HepG2 (cell line): ENCODE measurements at regions not wholly inside any gene's neighbourhood (a gene's known extent, or its start where the extent isn't known, plus 50 kb on each side); places are given as distances from the start of the nearest gene placed in this dataset.

Source experiments
- CTCF ChIP-seq: sonication (generic); formaldehyde crosslinking; IDR thresholded peaks from 2 replicates; pipeline ENCODE4 v1.5.0; 2020; ENCODE audit warnings: mild to moderate bottlenecking, missing genetic modification reagents, moderate library complexity
- HHEX ChIP-seq: IDR thresholded peaks from 2 replicates; pipeline ENCODE4 v1.6.1; 2016; ENCODE audit warnings: control low read depth
- NFIC ChIP-seq: IDR thresholded peaks from 2 replicates; pipeline ENCODE4 v1.6.1; 2012; ENCODE audit warnings: mild to moderate bottlenecking, low read length, inconsistent platforms
- SMC3 ChIP-seq: IDR thresholded peaks from 2 replicates; pipeline ENCODE4 v1.6.1; 2011; ENCODE audit warnings: low read length, improper control_type of control experiment

- TF ChIP-seq NFIC (no peak), SMC3 (no peak), CTCF (CRISPR knock-in tag) (no peak), HHEX (no peak)
These were observed 140.6 kb upstream of the PLEKHG7 start for GRCh38 chr12:92562063-92562734.
